Liver (tissue), 7 donors: ENCODE measurements at regions not wholly inside any gene's neighbourhood (a gene's known extent, or its start where the extent isn't known, plus 50 kb on each side); places are given as distances from the start of the nearest gene placed in this dataset.

ENCODE experiments used
- DNase-seq: peaks from one replicate; pipeline ENCODE4 v3.0.0-alpha.2; 2017; ENCODE audit warnings: low spot score
- H3K27ac ChIP-seq, 2 donors: one replicate each; pipeline ENCODE4 v1.7.0; 2013; ENCODE audit warnings: inconsistent platforms in 2 of 2, low read length in 2 of 2, control low read depth in 1 of 2, low read depth in 1 of 2, mild to moderate bottlenecking in 1 of 2
- H3K27me3 ChIP-seq, 4 donors: one replicate each; pipeline versions ENCODE4 v1.6.1 to v1.7.0; 2013; ENCODE audit warnings: low read length in 3 of 4, inconsistent platforms in 1 of 4, mild to moderate bottlenecking in 1 of 4, moderate library complexity in 1 of 4; ENCODE audit not compliant: control insufficient read depth in 4 of 4, insufficient read depth in 4 of 4
- H3K36me3 ChIP-seq, 4 donors: one replicate each; pipeline versions ENCODE4 v1.6.1 to v1.7.0; 2013; ENCODE audit warnings: low read length in 3 of 4, mild to moderate bottlenecking in 3 of 4, low read depth in 1 of 4, moderate library complexity in 1 of 4; ENCODE audit not compliant: control insufficient read depth in 4 of 4, insufficient read depth in 3 of 4
- H3K4me1 ChIP-seq, 4 donors: one replicate each; pipeline versions ENCODE4 v1.6.1 to v1.7.0; 2013; ENCODE audit warnings: low read length in 3 of 4, mild to moderate bottlenecking in 3 of 4, moderate library complexity in 1 of 4; ENCODE audit not compliant: control insufficient read depth in 4 of 4, insufficient read depth in 4 of 4
- H3K4me3 ChIP-seq, 3 donors: one replicate each; pipeline versions ENCODE4 v1.6.1 to v1.7.0; 2013; ENCODE audit warnings: low read length in 3 of 3, control low read depth in 1 of 3, low read depth in 1 of 3, mild to moderate bottlenecking in 1 of 3
- H3K9ac ChIP-seq, 2 donors: one replicate each; pipeline ENCODE4 v1.7.0; 2013; ENCODE audit warnings: low read length in 2 of 2, mild to moderate bottlenecking in 2 of 2, moderate library complexity in 2 of 2, control low read depth in 1 of 2, low read depth in 1 of 2
- H3K9me3 ChIP-seq, 4 donors: one replicate each; pipeline versions ENCODE4 v1.6.1 to v1.7.0; 2013; ENCODE audit warnings: low read length in 3 of 4; ENCODE audit not compliant: control insufficient read depth in 4 of 4
- EGR1 ChIP-seq, 2 donors: IDR thresholded peaks; 2 replicates each; pipeline ENCODE4 v1.6.1; 2016 to 2018; ENCODE audit warnings: antibody characterized with exemption in 2 of 2, low read depth in 2 of 2
- FOXA1 ChIP-seq: IDR thresholded peaks from 2 replicates; pipeline ENCODE4 v1.6.1; 2016; ENCODE audit warnings: antibody characterized with exemption
- GABPA ChIP-seq, 2 donors: IDR thresholded peaks in 1 of 2; conservative IDR thresholded peaks in 1 of 2; 2 replicates each; pipeline ENCODE4 v1.6.1; 2016; ENCODE audit warnings: antibody characterized with exemption in 2 of 2, mild to moderate bottlenecking in 1 of 2, moderate library complexity in 1 of 2
- HNF4A ChIP-seq, 2 donors: conservative IDR thresholded peaks; 2 replicates each; pipeline ENCODE4 v1.6.1; 2016; ENCODE audit warnings: antibody characterized with exemption in 2 of 2, mild to moderate bottlenecking in 2 of 2
- HNF4G ChIP-seq: IDR thresholded peaks from 2 replicates; pipeline ENCODE4 v1.6.1; 2016; ENCODE audit warnings: antibody characterized with exemption
- JUND ChIP-seq, 2 donors: IDR thresholded peaks; 2 replicates each; pipeline ENCODE4 v1.6.1; 2016; ENCODE audit warnings: antibody characterized with exemption in 2 of 2
- NR2F2 ChIP-seq: IDR thresholded peaks from 2 replicates; pipeline ENCODE4 v1.6.1; 2016; ENCODE audit warnings: antibody characterized with exemption
- RXRA ChIP-seq, 2 donors: IDR thresholded peaks; 2 replicates each; pipeline ENCODE4 v1.6.1; 2017 to 2018; ENCODE audit warnings: antibody characterized with exemption in 2 of 2, mild to moderate bottlenecking in 1 of 2
- SP1 ChIP-seq: IDR thresholded peaks from 2 replicates; pipeline ENCODE4 v1.6.1; 2018; ENCODE audit warnings: antibody characterized with exemption, mild to moderate bottlenecking
- YY1 ChIP-seq: IDR thresholded peaks from 2 replicates; pipeline ENCODE4 v1.6.1; 2016; ENCODE audit warnings: antibody characterized with exemption, mild to moderate bottlenecking
- ZBTB33 ChIP-seq: IDR thresholded peaks from 2 replicates; pipeline ENCODE4 v1.6.1; 2016; ENCODE audit warnings: antibody characterized with exemption
- WGBS: extraction: QIAGEN DNeasy Blood & Tissue Kit; methylation state at CpG from one replicate; pipeline ENCODE4 v1.1.7; 2013; 5-methylcytosine and 5-hydroxymethylcytosine counted together
- TF ChIP-seq, protein P1 (sequence below): IDR thresholded peaks from 2 replicates; pipeline ENCODE4 v1.6.1; 2016; ENCODE audit warnings: antibody characterized with exemption, mild to moderate bottlenecking
- TF ChIP-seq, protein P2 (sequence below): IDR thresholded peaks from 2 replicates; pipeline ENCODE4 v1.6.1; 2016; ENCODE audit warnings: antibody characterized with exemption
- TF ChIP-seq, protein P3 (sequence below): IDR thresholded peaks from 2 replicates; pipeline ENCODE4 v1.6.1; 2016; ENCODE audit warnings: antibody characterized with exemption
- donor health status: healthy.
- donor health status: healthy.
- donor health status: healthy.
- donor health status: healthy.

DNA sequence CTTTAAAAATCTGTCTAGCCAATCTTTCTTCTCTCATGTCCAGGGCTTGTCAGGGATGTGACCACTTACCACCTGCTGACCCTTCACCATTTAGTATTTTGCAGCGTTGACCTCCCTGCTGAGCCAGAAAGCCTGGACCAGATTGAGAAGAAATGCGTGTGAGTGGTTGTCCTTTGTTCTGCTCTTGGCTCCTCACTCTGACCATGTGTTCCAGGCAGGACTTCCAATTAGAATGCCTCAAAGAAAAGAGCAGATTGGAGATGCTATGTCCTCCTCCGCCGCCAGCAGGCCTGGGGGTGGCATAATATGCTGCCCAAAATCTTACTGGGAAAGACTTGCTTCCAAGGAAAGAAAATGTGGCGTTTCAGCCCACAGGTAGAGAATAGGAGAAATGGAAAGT lies 894.1 kb downstream of the SLC4A3 start (continued):
- TF ChIP-seq, protein P1, sequence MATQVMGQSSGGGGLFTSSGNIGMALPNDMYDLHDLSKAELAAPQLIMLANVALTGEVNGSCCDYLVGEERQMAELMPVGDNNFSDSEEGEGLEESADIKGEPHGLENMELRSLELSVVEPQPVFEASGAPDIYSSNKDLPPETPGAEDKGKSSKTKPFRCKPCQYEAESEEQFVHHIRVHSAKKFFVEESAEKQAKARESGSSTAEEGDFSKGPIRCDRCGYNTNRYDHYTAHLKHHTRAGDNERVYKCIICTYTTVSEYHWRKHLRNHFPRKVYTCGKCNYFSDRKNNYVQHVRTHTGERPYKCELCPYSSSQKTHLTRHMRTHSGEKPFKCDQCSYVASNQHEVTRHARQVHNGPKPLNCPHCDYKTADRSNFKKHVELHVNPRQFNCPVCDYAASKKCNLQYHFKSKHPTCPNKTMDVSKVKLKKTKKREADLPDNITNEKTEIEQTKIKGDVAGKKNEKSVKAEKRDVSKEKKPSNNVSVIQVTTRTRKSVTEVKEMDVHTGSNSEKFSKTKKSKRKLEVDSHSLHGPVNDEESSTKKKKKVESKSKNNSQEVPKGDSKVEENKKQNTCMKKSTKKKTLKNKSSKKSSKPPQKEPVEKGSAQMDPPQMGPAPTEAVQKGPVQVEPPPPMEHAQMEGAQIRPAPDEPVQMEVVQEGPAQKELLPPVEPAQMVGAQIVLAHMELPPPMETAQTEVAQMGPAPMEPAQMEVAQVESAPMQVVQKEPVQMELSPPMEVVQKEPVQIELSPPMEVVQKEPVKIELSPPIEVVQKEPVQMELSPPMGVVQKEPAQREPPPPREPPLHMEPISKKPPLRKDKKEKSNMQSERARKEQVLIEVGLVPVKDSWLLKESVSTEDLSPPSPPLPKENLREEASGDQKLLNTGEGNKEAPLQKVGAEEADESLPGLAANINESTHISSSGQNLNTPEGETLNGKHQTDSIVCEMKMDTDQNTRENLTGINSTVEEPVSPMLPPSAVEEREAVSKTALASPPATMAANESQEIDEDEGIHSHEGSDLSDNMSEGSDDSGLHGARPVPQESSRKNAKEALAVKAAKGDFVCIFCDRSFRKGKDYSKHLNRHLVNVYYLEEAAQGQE: no peak
- no peak for TF ChIP-seq FOXA1
- no peak for TF ChIP-seq GABPA (IDR thresholded peaks at IDR 0.05 in 1 of 2, conservative IDR thresholded peaks at IDR 0.05 in 1 of 2)

- 73% methylated on average over 3 of the region's 3 CpGs for WGBS
- peaks cover 0 to 5% (median 2%) of the 10 kb centered on the region in 4 donors for H3K9me3 ChIP-seq
These were observed 900.8 kb downstream of the SLC4A3 start for GRCh38 chr2:220528180-220528675.

DNA sequence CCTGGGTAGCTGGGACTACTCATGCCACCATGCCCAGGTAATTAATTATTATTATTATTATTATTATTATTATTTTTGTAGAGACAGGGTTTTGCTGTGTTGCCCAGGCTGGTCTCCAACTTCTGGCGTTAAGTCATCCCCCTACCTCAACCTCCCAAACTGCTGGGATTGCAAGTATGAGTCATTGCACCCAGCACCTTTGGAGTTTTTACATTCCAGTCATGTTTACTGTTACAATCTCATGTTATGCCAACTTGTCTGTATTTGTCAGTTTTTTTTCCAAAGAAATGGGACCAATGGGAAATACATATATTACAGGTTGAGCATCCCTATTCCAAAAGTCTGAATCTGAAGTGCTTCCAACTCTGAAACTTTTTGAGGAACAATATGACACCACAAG lies 903.8 kb downstream of the SLC4A3 start:
- DNase-seq: no peak
- H3K4me1 ChIP-seq: no peaks in the 10 kb centered on the region
- TF ChIP-seq NR2F2: no peak
- TF ChIP-seq, protein P2, sequence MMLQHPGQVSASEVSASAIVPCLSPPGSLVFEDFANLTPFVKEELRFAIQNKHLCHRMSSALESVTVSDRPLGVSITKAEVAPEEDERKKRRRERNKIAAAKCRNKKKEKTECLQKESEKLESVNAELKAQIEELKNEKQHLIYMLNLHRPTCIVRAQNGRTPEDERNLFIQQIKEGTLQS: no peak
- no peak for TF ChIP-seq YY1
- TF ChIP-seq, protein P3, sequence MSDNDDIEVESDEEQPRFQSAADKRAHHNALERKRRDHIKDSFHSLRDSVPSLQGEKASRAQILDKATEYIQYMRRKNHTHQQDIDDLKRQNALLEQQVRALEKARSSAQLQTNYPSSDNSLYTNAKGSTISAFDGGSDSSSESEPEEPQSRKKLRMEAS: no peak
- no peak for TF ChIP-seq ZBTB33
- TF ChIP-seq JUND (IDR thresholded peaks at IDR 0.05): no peak
- TF ChIP-seq HNF4A (conservative IDR thresholded peaks at IDR 0.05): no peak
- no peak for TF ChIP-seq EGR1 (IDR thresholded peaks at IDR 0.05; ENCODE audit: low read depth in 2 of 2)
- TF ChIP-seq RXRA (IDR thresholded peaks at IDR 0.05): no peak
- no peak for TF ChIP-seq GABPA (IDR thresholded peaks at IDR 0.05 in 1 of 2, conservative IDR thresholded peaks at IDR 0.05 in 1 of 2)
- H3K27me3 ChIP-seq: no peaks in the 10 kb centered on the region
- no peak overlapping the region for H3K9ac ChIP-seq
- peaks cover 1 to 7% (median 3%) of the 10 kb centered on the region in 4 donors for H3K9me3 ChIP-seq
- H3K27ac ChIP-seq: no peak overlapping the region
- 73% methylated on average over 1 of the region's 1 CpG for WGBS
- H3K4me3 ChIP-seq: no peak overlapping the region
- no peaks in the 10 kb centered on the region for H3K36me3 ChIP-seq

More at GRCh38 chr2:220528180-220528675, 900.8 kb downstream of the SLC4A3 start:
- H3K27ac ChIP-seq: no peak overlapping the region
- TF ChIP-seq SP1: no peak
- TF ChIP-seq HNF4G: no peak
- no peak for TF ChIP-seq FOXA1
- no peak overlapping the region for H3K4me3 ChIP-seq
- no peaks in the 10 kb centered on the region for H3K4me1 ChIP-seq
- DNase-seq: no peak
- no peak overlapping the region for H3K9ac ChIP-seq
- H3K36me3 ChIP-seq: no peaks in the 10 kb centered on the region
- no peaks in the 10 kb centered on the region for H3K27me3 ChIP-seq
